ENCODE measurements at regions not wholly inside any gene's neighbourhood (a gene's known extent, or its start where the extent isn't known, plus 50 kb on each side); places are given as distances from the start of the nearest gene placed in this dataset.

GRCh38 chr13:75132701-75133695, 349.0 kb downstream of the TBC1D4 start:
- no peak for DNase-seq (ENCODE audit: low read depth in 2 of 2)

- DNase-seq (ENCODE audit: low read depth in 2 of 2), result no peak
These were observed 352.6 kb downstream of the TBC1D4 start for GRCh38 chr13:75129331-75129730.

- no peak for DNase-seq (ENCODE audit: low read depth in 2 of 2)
These were observed 357.6 kb downstream of the TBC1D4 start for GRCh38 chr13:75124415-75124814.

GRCh38 chr13:75123428-75123827, 358.5 kb downstream of the TBC1D4 start:
- DNase-seq (ENCODE audit: low read depth in 2 of 2), result no peak

DNA sequence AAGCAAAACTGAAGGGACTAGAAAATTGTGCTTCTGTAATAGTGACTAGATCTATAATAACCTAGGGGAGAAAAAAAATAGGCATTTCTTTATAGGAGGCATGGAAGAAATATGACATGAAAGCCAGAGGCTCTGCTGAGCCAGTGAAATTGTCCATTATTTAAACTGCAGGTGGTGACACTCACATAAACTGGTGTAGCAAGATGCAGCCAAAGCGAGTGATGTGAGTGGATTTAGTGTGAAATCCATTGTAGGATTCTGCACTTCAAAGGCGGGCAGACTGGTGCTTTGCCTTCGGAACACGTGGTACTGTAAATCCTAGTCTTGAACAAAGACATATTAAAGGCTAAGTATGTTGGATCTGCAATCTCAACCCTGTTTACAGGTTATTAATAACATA, 361.9 kb downstream of the TBC1D4 start:
- no peak for DNase-seq (ENCODE audit: low read depth in 2 of 2)

- no peak for DNase-seq (ENCODE audit: low read depth in 2 of 2)
These were observed 366.8 kb downstream of the TBC1D4 start for GRCh38 chr13:75115171-75115570.

DNA sequence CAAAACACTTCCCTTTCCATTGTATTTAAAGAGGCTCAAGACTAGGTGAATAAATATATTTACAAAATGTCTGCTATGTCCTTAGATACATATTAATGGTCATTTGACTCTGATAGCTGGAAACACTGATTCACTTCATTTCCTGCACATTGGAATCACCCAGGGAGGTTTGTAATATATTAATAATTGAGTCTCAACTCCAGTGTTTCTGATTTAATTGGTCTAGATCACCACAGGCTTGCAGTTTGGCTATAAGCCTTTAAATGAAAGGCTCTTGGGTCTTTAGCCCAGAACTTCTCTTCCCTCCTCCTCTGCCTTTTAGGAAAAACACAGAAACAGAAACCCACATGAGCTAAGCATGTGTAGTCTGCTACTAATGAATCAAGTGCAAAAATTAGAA, 378.0 kb downstream of the TBC1D4 start:
- no peak for DNase-seq (ENCODE audit: low read depth in 2 of 2)

DNA sequence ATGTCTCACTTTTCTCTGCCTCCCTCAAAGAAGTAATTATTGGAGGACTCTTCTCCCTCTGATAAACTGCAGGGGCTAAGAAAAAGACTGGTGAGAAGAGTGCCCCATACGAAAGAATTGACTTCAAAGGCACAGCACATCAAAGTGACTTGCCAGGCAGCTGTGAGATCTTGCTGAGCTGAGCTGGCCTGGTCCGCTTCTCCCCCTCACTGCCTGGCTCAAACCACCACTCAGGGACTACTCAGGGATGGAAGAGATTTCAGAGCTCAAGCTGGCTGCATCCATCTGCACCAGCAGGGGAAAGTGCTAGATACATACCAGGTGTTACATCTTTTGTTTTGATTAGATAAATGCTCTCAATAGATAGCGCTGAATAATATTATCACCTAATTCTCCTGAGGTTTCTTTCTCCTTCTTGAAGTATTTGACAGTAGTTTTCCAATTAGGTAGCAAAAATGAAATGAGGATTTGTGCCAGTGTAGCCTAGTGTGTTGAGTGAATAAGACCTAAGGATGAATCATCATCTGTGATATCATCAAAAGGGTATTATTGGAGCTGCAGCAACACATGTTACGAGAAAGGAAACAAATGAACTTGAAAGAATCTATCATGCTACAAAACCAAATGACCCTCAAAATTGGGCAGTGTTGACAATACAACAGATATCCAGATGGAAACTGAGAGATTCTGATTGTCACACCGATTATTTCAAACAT, 379.8 kb downstream of the TBC1D4 start:
- DNase-seq (ENCODE audit: low read depth in 2 of 2), result no peak

- no peak for DNase-seq (ENCODE audit: low read depth in 2 of 2)
These were observed 380.6 kb downstream of the TBC1D4 start for GRCh38 chr13:75101348-75101747.

DNA sequence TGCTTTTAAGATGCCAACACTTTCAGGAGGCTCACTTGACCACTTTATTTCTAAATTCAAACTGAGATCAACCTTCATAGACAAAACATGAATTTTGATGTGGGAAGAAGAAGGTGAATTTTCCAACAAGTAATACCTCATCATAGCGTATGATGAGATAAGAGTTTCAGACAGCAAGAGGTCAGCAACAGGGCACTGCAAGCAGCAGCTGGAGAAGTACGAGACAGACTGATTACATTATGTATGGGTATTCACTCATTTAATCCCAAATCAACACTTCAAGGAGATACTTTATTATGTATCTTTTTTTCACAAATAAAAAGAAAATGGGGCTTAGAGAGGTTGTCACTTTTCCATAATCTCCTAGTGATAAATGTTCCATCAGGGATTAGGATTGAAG, 389.8 kb downstream of the TBC1D4 start:
- no peak for DNase-seq (ENCODE audit: low read depth in 2 of 2)

GRCh38 chr13:75091718-75092117, 390.3 kb downstream of the TBC1D4 start:
- no peak for DNase-seq (ENCODE audit: low read depth in 2 of 2)

- no peak for DNase-seq (ENCODE audit: low read depth in 2 of 2)
These were observed 390.9 kb downstream of the TBC1D4 start for GRCh38 chr13:75090872-75091615.

GRCh38 chr13:75088915-75089314, 393.1 kb downstream of the TBC1D4 start:
- DNase-seq (ENCODE audit: low read depth in 2 of 2), result no peak

DNA sequence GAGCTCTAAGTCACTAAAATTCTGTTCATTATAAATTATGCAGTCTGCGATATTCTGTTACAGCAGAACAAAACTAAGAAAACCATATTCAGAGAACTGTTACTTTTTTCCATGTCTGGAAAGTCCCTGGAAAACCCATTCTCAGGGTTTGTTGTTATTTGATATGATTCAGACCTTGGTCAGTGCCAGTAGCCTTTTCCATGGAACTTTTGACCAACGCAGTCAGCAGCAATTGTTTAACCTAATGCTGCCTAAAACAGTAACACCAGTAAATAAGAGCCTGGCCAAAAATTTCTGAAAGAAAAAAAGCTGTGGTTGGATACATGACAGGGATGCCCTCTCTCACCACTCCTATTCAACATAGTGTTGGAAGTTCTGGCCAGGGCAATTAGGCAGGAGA, 402.7 kb downstream of the TBC1D4 start:
- no peak for DNase-seq (ENCODE audit: low read depth in 2 of 2)

- no peak for DNase-seq (ENCODE audit: low read depth in 2 of 2)
These were observed 405.5 kb downstream of the TBC1D4 start for GRCh38 chr13:75076476-75076875.

- DNase-seq (ENCODE audit: low read depth in 2 of 2), result no peak
These were observed 408.2 kb downstream of the TBC1D4 start for GRCh38 chr13:75073786-75074185.

GRCh38 chr13:75072891-75073290, 409.1 kb downstream of the TBC1D4 start:
- no peak for DNase-seq (ENCODE audit: low read depth in 2 of 2)

DNA sequence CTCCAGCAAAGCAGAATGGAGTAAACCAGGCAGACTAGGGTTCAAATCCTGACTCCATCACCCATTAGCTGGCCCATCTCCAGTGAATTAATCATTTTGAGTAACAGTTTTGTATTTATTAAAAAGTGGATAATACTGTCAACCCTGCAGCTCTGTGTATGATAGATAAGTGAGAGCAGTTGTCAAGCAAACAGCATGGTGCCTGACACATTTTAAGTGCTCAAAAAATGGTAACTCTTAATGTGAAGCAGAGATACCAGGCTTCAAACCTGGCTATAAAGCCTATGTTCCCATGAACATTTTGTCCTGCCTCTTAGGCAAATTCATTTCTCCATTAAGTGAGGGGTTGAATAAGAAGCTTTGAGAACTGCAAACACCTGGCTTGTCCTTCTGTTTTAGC, 409.6 kb downstream of the TBC1D4 start:
- no peak for DNase-seq (ENCODE audit: low read depth in 2 of 2)

- no peak for DNase-seq (ENCODE audit: low read depth in 2 of 2)
These were observed 410.2 kb downstream of the TBC1D4 start for GRCh38 chr13:75071796-75072195.

- no peak for DNase-seq (ENCODE audit: low read depth in 2 of 2)
These were observed 410.6 kb downstream of the TBC1D4 start for GRCh38 chr13:75071395-75071794.

DNA sequence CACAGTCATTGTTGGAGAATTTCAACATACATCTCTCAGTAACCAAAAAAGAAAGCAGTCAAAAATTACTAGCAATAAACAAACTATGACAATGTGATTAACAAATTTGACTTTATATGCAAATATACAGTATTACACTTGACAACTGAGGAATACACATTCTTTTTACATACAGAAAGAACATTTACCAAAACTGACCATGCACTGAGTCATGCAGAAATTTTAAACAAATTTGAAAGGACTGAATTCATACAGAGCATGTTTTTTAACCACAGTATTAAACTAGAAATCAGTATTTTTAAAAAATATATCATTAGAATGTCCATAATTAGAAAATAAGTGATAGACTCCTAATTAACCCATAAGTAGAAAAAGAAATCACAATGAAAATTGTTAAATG, 420.1 kb downstream of the TBC1D4 start:
- DNase-seq (ENCODE audit: low read depth in 2 of 2), result no peak

DNA sequence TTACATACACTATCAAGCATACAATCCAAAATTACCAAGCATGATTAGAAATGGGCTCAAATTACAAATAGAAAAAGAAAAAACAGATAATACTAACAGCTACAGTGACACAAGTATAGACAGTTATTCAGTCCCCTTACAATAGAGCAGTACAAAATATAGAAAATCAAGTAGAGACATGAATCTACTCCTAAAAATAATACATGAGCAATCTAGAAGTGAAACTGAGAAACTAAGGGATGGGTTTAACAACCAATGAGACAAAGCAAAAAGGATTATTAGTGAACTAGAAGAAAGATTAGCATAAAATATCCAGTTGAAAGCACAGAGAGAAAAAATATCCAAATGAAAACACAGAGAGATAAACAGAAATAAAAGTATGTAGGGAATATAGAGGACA, 426.7 kb downstream of the TBC1D4 start:
- DNase-seq (ENCODE audit: low read depth in 2 of 2), result no peak

Measured in stimulated activated CD4-positive, alpha-beta T cell treated with anti-CD3 and anti-CD28 coated beads, Interleukin-1b, Interleukin-23, amount 100 ng/mL, for 4 hours (primary cell).